GM19240 (cell line): ENCODE measurements at regions not wholly inside any gene's neighbourhood (a gene's known extent, or its start where the extent isn't known, plus 50 kb on each side); places are given as distances from the start of the nearest gene placed in this dataset.
"Not testable (repeated sequence)": the region's sequence is repeated elsewhere in the genome, so short reads cannot be mapped to it uniquely, and the experiment has no call there.

Experiments used
- DNase-seq: peaks from one replicate; pipeline ENCODE4 v3.0.0; 2011; ENCODE audit warnings: low spot score; ENCODE audit not compliant: insufficient read length

- DNase-seq: no peak
Observed at GRCh38 chr6:67790569-67790968, 844.5 kb upstream of the ADGRB3 start.

- not testable (repeated sequence) for DNase-seq
Observed at GRCh38 chr6:67787119-67787518, 848.0 kb upstream of the ADGRB3 start.

DNA sequence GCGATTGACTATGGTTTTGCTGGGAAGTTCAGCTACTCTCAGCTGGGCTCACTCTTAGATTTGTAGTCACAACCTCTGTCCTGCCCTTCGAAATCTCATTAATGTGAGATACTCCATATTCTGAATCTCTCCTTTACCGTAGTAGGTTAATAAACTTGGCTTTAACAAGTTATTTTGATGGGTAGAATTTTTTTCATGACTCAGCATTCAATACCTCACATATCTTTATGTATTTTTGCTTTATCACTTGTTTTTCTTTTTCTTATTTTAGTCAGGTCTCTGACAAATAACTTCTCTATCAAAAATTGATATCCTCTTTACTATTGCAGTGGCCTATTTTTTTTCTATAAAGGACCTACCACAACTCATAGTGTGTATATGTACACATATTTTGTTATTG is 855.2 kb upstream of the ADGRB3 start:
- DNase-seq: no peak

- no peak for DNase-seq
Observed at GRCh38 chr6:67775333-67775732, 859.7 kb upstream of the ADGRB3 start.

GRCh38 chr6:67768972-67769371 is 866.1 kb upstream of the ADGRB3 start:
- DNase-seq: no peak

DNA sequence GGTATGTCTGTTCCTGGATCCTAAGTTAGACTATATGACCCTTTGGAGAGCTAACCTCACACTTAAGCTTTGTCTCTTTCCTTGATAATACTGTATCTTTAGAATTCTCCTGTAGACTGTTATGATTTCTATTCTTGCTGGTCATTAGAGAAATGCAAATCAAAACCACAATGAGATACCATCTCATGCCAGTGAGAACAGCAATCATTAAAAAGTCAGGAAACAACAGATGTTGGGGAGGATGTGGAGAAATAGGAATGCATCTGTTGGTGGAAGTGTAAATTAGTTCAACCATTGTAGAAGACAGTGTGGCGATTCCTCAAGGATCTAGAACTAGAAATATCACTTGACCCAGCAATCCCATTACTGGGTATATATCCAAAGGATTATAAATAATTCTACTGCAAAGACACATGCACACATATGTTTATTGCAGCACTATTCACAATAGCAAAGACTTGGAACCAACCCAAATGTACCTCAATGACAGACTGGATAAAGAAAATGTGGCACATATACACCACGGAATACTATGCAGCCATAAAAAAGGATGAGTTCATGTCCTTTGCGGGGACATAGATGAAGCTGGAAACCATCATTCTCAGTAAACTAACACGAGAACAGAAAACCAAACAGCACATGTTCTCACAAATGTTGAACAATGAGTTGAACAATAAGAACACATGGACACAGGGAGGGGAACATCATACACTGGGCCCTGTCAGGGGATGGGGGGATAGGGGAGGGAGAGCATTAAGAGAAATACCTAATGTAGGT is 867.8 kb upstream of the ADGRB3 start:
- DNase-seq: not testable (repeated sequence)

DNA sequence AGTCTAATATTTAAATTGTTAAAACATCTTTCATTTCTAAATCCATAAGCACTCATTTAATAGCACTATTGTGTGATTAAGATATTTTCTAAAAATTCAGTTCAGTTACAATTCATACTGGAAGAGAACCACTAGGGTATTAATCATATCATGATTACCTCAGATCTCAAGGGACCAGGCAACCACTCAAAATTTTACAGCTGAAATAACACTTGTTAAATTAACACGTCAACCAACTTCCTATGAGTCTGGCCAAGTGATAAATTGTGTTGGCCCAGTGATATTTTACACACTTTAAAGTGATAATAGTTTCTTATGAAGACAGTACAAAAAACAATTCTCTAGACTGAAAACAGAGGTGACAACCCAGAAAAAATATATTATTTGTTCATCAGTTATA is 869.0 kb upstream of the ADGRB3 start:
- no peak for DNase-seq

- no peak for DNase-seq
Observed at GRCh38 chr6:67759001-67759400, 876.1 kb upstream of the ADGRB3 start.

DNA sequence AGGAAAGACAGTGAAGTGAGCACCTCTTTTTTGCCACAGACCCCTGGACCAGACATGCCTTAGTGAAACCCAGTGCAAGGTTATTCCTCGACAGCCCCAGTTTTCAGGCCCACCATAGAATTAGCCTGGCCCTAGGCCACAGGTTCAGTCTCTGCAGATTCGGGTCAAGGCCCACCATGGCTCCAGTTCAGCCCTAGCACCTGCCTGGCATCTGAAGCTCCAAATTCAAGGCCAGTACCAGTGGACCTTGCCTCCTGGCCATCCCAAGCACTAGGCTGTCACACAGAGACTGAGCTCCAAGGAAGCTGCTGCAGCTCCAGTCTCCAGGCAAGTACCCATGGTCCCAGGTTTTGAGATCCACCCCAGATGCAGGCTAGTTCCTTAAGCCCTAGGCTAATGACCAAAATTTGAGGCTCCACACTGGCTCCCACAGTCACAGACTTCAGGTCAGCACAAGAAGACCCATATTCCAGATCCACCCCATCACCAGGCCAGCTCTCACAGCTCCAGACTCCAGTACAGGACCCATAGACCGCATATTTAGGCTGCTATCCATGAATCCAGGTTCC is 877.5 kb upstream of the ADGRB3 start:
- DNase-seq: no peak

GRCh38 chr6:67748521-67748920 is 886.6 kb upstream of the ADGRB3 start:
- DNase-seq: no peak

- no peak for DNase-seq
Observed at GRCh38 chr6:67736816-67737215, 898.3 kb upstream of the ADGRB3 start.

DNA sequence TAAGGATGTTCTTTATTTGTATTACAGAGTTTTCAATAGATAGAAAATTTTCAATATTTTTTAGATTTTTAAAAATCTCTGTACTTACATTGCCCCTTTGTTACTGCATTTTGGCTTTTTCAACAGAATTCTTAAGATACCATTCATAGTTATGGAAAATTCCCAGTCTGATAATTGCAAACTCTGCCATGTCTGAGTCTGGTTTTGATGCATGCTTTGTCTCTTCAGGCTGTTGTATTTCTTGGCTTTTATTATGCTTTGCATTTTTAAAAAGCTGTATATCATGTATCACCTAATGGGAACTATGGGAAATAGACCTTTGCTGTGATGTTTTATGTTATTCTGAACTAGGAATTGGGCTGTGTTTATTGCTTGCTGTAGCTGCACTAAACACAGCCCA is 898.9 kb upstream of the ADGRB3 start:
- DNase-seq: no peak

DNA sequence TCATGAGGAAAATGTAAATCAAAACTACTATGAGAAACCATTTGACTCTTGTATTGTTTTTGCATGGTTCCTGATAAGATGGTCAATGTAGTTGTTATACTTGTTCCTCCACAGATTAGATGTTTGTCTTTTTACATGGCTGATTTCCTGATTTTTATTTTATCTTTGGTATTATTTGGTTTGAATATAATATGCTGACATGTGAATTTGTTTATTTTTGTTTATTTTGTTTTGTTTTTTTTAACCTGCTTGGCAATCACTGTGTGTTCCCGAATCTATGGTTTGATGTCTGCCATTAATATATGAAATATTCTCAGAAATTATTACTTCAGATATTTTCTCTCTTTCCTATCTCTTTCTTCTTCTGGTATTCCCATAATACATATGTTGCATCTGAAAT is 899.5 kb upstream of the ADGRB3 start:
- DNase-seq: no peak

- DNase-seq: no peak
Observed at GRCh38 chr6:67722861-67723261, 912.2 kb upstream of the ADGRB3 start.

GRCh38 chr6:67717281-67717680 is 917.8 kb upstream of the ADGRB3 start:
- no peak for DNase-seq

DNA sequence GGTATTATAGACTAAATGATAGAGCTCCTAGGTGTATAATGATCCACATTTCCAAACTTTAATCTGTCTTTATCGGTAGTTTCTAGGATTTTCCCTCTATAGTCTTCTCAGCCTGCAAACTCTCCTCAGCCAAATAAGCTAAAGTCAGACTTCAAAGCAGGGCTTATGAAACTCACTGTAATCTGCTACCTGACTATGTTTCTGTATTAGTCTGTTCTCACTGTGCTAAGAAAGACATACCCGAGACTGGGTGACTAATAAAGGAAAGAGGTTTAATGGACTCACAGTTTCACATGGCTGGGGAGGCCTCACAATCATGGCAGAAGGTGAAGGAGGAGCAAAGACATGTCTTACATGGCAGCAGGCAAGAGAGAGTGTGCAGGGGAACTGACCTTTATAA is 928.7 kb upstream of the ADGRB3 start:
- no peak for DNase-seq

DNA sequence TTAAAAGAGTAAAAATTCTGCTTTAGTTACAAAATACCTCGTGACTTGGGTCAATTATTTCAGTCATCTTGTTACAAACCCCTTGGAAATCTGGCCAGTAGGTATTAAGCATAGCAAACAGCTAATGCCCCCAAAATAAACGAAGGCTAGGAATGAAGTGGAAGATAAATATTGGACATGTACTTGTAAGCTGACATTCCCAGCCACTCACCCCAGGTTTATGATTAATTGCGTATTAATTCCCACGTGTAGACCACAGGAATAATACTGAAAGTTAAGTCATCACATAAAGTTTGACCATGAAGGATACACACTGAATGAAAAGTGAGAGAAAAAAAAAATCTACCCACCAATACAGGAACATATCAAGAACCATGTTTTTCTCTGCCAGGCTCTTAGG is 936.5 kb upstream of the ADGRB3 start:
- DNase-seq: no peak

GRCh38 chr6:67694127-67694526 is 941.0 kb upstream of the ADGRB3 start:
- no peak for DNase-seq

- DNase-seq: no peak
Observed at GRCh38 chr6:67689329-67689728, 945.8 kb upstream of the ADGRB3 start.

GRCh38 chr6:67687396-67687795 is 947.7 kb upstream of the ADGRB3 start:
- DNase-seq: no peak

DNA sequence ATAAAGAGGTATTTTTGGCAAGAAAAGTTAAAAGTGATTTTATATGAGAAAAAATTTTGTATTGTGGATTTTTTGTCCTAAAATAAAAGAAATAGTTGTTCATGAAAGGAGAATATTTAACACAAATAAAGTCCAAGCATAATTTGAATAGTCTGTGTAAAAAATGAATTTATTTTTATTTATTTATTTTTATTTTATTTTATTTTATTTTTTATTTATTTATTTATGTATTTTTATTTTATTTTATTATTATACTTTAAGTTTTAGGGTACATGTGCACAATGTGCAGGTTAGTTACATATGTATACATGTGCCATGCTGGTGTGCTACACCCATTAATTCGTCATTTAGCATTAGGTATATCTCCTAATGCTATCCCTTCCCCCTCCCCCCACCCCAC is 948.9 kb upstream of the ADGRB3 start:
- not testable (repeated sequence) for DNase-seq

DNA sequence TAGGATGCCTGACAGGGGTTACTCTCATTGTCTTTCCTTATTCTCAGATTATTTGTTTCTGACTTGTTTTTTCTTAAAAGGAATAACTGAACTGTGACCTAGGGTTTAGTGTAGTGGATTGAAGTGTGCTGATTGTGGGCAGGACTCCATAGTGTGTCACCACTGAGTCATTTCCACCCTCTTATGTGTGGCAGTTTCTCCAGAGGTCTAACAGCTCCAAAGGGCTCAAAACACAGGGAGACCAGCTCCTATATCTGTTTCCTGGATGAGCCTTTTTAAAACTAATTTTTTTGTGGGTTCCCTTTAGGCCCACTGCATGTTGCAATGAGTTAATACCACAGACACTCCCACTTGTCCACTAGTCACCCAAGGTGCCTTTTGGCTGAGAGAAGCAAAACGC is 951.1 kb upstream of the ADGRB3 start:
- no peak for DNase-seq

DNA sequence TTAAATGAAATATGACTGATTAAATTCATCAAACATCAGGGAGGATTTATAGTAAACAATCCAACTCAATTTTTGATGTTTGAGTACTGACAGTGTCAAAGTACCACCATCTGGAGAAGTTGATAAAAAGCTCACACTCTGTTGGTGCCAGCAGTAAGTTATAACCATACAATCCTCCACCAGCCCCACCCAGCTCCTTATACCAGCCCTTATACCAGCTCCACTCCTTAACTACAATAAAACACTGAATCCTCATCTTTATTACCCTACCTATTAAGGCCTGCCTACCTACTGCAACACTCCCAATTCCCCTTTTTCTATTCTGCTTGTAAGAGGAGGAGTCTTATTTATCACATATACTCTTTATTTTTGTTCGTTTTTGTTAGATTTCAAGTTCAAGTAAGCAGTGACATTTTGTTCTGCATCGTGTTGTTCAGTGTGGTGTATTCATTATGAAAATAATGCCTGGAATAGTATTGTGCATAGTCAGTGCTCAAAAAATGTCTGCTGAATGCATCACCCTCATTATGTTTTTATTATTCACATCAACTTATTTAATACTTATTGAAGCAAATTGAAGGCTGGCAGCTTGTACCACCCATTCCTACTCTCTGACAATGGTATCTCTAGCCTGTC is 954.7 kb upstream of the ADGRB3 start:
- no peak for DNase-seq
